H9 (cell line): ENCODE measurements at regions not wholly inside any gene's neighbourhood (a gene's known extent, or its start where the extent isn't known, plus 50 kb on each side); places are given as distances from the start of the nearest gene placed in this dataset.

Experiments
- DNase-seq: peaks from one replicate; pipeline ENCODE4 v3.0.0-alpha.2; 2017
- H2AFZ ChIP-seq: one replicate; pipeline ENCODE4 v1.6.1; 2013; ENCODE audit warnings: mild to moderate bottlenecking, low read length, control low read depth, moderate library complexity
- H2AK5ac ChIP-seq: 2 replicates; pipeline ENCODE4 v1.6.1; 2013; ENCODE audit warnings: low read length, control low read depth, mixed read lengths; ENCODE audit not compliant: insufficient read length
- H2BK120ac ChIP-seq: one replicate; pipeline ENCODE4 v1.6.1; 2013; ENCODE audit warnings: low read depth, mild to moderate bottlenecking, low read length, control low read depth, inconsistent platforms; ENCODE audit not compliant: poor library complexity, severe bottlenecking
- H2BK12ac ChIP-seq: 2 replicates; pipeline ENCODE4 v1.6.1; 2013; ENCODE audit warnings: low read length, control low read depth, mixed read lengths, low read depth; ENCODE audit not compliant: insufficient read length
- H2BK15ac ChIP-seq: 2 replicates; pipeline ENCODE4 v1.6.1; 2013; ENCODE audit warnings: low read depth, low read length, control low read depth
- H2BK20ac ChIP-seq: one replicate; pipeline ENCODE4 v1.6.1; 2013; ENCODE audit warnings: low read depth, mild to moderate bottlenecking, low read length, control low read depth, inconsistent platforms; ENCODE audit not compliant: poor library complexity, severe bottlenecking
- H2BK5ac ChIP-seq: 2 replicates; pipeline ENCODE4 v1.6.1; 2013; ENCODE audit warnings: low read length, control low read depth, mixed read lengths; ENCODE audit not compliant: insufficient read length
- H3K14ac ChIP-seq: 2 replicates; pipeline ENCODE4 v1.6.1; 2013; ENCODE audit warnings: low read length, control low read depth; ENCODE audit not compliant: insufficient read depth
- H3K18ac ChIP-seq: 2 replicates; pipeline ENCODE4 v1.6.1; 2013; ENCODE audit warnings: low read depth, mild to moderate bottlenecking, mixed read lengths, low read length, control low read depth; ENCODE audit not compliant: insufficient read length
- H3K23ac ChIP-seq: 2 replicates; pipeline ENCODE4 v1.6.1; 2013; ENCODE audit warnings: low read length, control low read depth, mixed read lengths, low read depth; ENCODE audit not compliant: insufficient read length
- H3K23me2 ChIP-seq: 2 replicates; pipeline ENCODE4 v1.6.1; 2013; ENCODE audit warnings: low read depth, mild to moderate bottlenecking, mixed read lengths, low read length, control low read depth; ENCODE audit not compliant: insufficient read length, poor library complexity, severe bottlenecking
- H3K27ac ChIP-seq: 2 replicates; pipeline ENCODE4 v1.5.1; 2013; ENCODE audit warnings: low read length, control low read depth, mixed read lengths, low read depth; ENCODE audit not compliant: insufficient read length
- H3K27me3 ChIP-seq: 2 replicates; pipeline ENCODE4 v1.6.1; 2013; ENCODE audit warnings: low read length, control low read depth, inconsistent platforms; ENCODE audit not compliant: insufficient read depth
- H3K4ac ChIP-seq: 2 replicates; pipeline ENCODE4 v1.6.1; 2013; ENCODE audit warnings: low read depth, mild to moderate bottlenecking, control low read depth, inconsistent platforms, low read length, moderate library complexity
- H3K4me1 ChIP-seq: 2 replicates; pipeline ENCODE4 v1.6.1; 2013; ENCODE audit warnings: low read length, control low read depth, inconsistent platforms; ENCODE audit not compliant: insufficient read depth
- H3K4me2 ChIP-seq: 2 replicates; pipeline ENCODE4 v1.6.1; 2013; ENCODE audit warnings: low read length, control low read depth, mixed read lengths; ENCODE audit not compliant: insufficient read length, insufficient read depth
- H3K56ac ChIP-seq: 2 replicates; pipeline ENCODE4 v1.6.1; 2013; ENCODE audit warnings: low read depth, mild to moderate bottlenecking, mixed read lengths, low read length, control low read depth; ENCODE audit not compliant: insufficient read length
- H3K79me1 ChIP-seq: 2 replicates; pipeline ENCODE4 v1.6.1; 2013; ENCODE audit warnings: low read depth, mild to moderate bottlenecking, moderate library complexity, low read length, control low read depth, inconsistent platforms; ENCODE audit not compliant: insufficient read depth, poor library complexity, severe bottlenecking
- H3K79me2 ChIP-seq: 2 replicates; pipeline ENCODE4 v1.6.1; 2013; ENCODE audit warnings: low read length, control low read depth, inconsistent platforms; ENCODE audit not compliant: insufficient read depth
- H3K9ac ChIP-seq: 2 replicates; pipeline ENCODE4 v1.6.1; 2013; ENCODE audit warnings: low read length, control low read depth, mixed read lengths; ENCODE audit not compliant: insufficient read length; ENCODE audit errors: extremely low read depth
- H3K9me3 ChIP-seq: one replicate; pipeline ENCODE4 v1.6.1; 2013; ENCODE audit warnings: low read depth, low read length, inconsistent platforms; ENCODE audit not compliant: control insufficient read depth
- H3T11ph ChIP-seq: one replicate; pipeline ENCODE4 v1.6.1; 2013; ENCODE audit warnings: mild to moderate bottlenecking, low read length, control low read depth, inconsistent platforms
- H4K20me1 ChIP-seq: one replicate; pipeline ENCODE4 v1.6.1; 2013; ENCODE audit not compliant: control insufficient read depth, insufficient read length, insufficient read depth
- H4K5ac ChIP-seq: 2 replicates; pipeline ENCODE4 v1.6.1; 2013; ENCODE audit warnings: low read depth, mild to moderate bottlenecking, mixed read lengths, low read length, control low read depth; ENCODE audit not compliant: insufficient read length
- H4K8ac ChIP-seq: replicated peaks from 2 replicates; pipeline ENCODE4 v1.6.1; 2013; ENCODE audit warnings: low read length, control low read depth, mixed read lengths, low read depth; ENCODE audit not compliant: insufficient read length
- H4K91ac ChIP-seq: 2 replicates; pipeline ENCODE4 v1.6.1; 2013; ENCODE audit warnings: low read depth, mild to moderate bottlenecking, moderate library complexity, mixed read lengths, low read length, control low read depth; ENCODE audit not compliant: insufficient read length
- H3K27ac Mint-ChIP-seq, 3 experiments: 2 replicates in 2 of 3; 3 replicates in 1 of 3; pipeline ENCODE4 v1.8.0; 2020 to 2021; ENCODE audit warnings: mixed read lengths in 3 of 3, mild to moderate bottlenecking in 1 of 3, moderate library complexity in 1 of 3
- H3K27me3 Mint-ChIP-seq: 2 replicates; pipeline ENCODE4 v1.8.0; 2021; ENCODE audit warnings: low read depth, mild to moderate bottlenecking, moderate library complexity, mixed read lengths
- H3K36me3 Mint-ChIP-seq, 3 experiments: 2 replicates in 2 of 3; 3 replicates in 1 of 3; pipeline ENCODE4 v1.8.0; 2020 to 2021; ENCODE audit warnings: low read depth in 3 of 3, mixed read lengths in 3 of 3; ENCODE audit not compliant: insufficient read depth in 1 of 3
- H3K4me1 Mint-ChIP-seq, 2 experiments: 2 replicates each; pipeline ENCODE4 v1.8.0; 2020; ENCODE audit warnings: mixed read lengths in 2 of 2
- H3K4me3 Mint-ChIP-seq, 2 experiments: 2 replicates in 1 of 2; 3 replicates in 1 of 2; pipeline ENCODE4 v1.8.0; 2020 to 2021; ENCODE audit warnings: mild to moderate bottlenecking in 2 of 2, mixed read lengths in 2 of 2, moderate library complexity in 1 of 2
- H3K9me3 Mint-ChIP-seq, 2 experiments: 2 replicates in 1 of 2; 3 replicates in 1 of 2; pipeline ENCODE4 v1.8.0; 2020; ENCODE audit warnings: mild to moderate bottlenecking in 2 of 2, mixed read lengths in 2 of 2, moderate library complexity in 1 of 2
- TF ChIP-seq, protein P1 (sequence below): fragments of 200-600 bp; sonication (generic); conservative IDR thresholded peaks from 3 replicates; pipeline ENCODE4 v1.8.0; 2021; ENCODE audit warnings: antibody characterized with exemption, mild to moderate bottlenecking

DNA sequence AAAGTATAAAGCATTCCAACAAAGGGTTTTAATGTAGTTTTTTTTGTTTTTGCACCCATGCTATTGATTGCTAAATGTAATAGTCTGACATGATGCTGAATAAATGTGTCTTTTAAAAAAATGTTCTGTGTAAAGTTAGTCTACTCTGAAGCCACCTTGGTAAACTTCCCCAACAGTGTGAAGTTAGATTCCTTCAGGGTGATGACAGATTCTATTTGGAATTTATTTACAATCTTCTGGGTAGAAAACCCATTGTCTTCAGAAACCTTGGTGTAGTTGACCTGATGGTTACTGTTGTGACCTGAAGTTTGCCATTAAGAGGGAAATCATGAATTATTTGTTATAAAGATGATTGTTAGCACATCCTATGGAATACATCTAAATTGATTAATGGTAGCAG is 64.7 kb upstream of the TRPC7 start:
- no peaks in the 10 kb centered on the region for H3K79me2 ChIP-seq
- Mint-ChIP-seq H3K36me3 (no peaks in the 10 kb centered on the region), H3K9me3 (no peaks in the 10 kb centered on the region), H3K4me3 (no peak overlapping the region), H3K27me3 (no peaks in the 10 kb centered on the region; the same call in 1 of the 2 replicates), H3K27ac (no peak overlapping the region), H3K4me1 (peaks cover 0 to 10% of the 10 kb centered on the region in 2 experiments; a peak in 2 of 4 replicates)
- H3K4me2 ChIP-seq = no peak overlapping the region
- H4K8ac ChIP-seq = no peak overlapping the region
- no peaks in the 10 kb centered on the region for H4K20me1 ChIP-seq
- no peak overlapping the region for H2BK20ac ChIP-seq
- no peak overlapping the region for H2BK15ac ChIP-seq
- no peak overlapping the region for H3K14ac ChIP-seq
- no peak overlapping the region for H3K56ac ChIP-seq
- no peak overlapping the region for H2AFZ ChIP-seq
- no peak for DNase-seq
- H3K23ac ChIP-seq = no peak overlapping the region
- H2AK5ac ChIP-seq = no peak overlapping the region
- H3K4me1 ChIP-seq = no peaks in the 10 kb centered on the region
- H2BK120ac ChIP-seq = no peak overlapping the region
- no peak overlapping the region for H3K18ac ChIP-seq
- H2BK12ac ChIP-seq = no peak overlapping the region
- no peak overlapping the region for H3T11ph ChIP-seq
- no peaks in the 10 kb centered on the region for H3K79me1 ChIP-seq
- no peak overlapping the region for H4K91ac ChIP-seq
- no peaks in the 10 kb centered on the region for H3K23me2 ChIP-seq
- H2BK5ac ChIP-seq = no peak overlapping the region
- no peak overlapping the region for H3K4ac ChIP-seq
- H3K9me3 ChIP-seq = no peaks in the 10 kb centered on the region
- no peak overlapping the region for H3K9ac ChIP-seq
- TF ChIP-seq, protein P1, sequence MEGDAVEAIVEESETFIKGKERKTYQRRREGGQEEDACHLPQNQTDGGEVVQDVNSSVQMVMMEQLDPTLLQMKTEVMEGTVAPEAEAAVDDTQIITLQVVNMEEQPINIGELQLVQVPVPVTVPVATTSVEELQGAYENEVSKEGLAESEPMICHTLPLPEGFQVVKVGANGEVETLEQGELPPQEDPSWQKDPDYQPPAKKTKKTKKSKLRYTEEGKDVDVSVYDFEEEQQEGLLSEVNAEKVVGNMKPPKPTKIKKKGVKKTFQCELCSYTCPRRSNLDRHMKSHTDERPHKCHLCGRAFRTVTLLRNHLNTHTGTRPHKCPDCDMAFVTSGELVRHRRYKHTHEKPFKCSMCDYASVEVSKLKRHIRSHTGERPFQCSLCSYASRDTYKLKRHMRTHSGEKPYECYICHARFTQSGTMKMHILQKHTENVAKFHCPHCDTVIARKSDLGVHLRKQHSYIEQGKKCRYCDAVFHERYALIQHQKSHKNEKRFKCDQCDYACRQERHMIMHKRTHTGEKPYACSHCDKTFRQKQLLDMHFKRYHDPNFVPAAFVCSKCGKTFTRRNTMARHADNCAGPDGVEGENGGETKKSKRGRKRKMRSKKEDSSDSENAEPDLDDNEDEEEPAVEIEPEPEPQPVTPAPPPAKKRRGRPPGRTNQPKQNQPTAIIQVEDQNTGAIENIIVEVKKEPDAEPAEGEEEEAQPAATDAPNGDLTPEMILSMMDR = no peak
- no peak overlapping the region for H4K5ac ChIP-seq
- H3K27ac ChIP-seq = no peak overlapping the region
- H3K27me3 ChIP-seq = no peaks in the 10 kb centered on the region
